ENCODE measurements at regions not wholly inside any gene's neighbourhood (a gene's known extent, or its start where the extent isn't known, plus 50 kb on each side); places are given as distances from the start of the nearest gene placed in this dataset.
A peak's percentile ranks its signal among the peaks of the same experiment; 100 is the strongest.

- POLR2A ChIA-PET (ENCODE audit: unreplicated experiment), result no interaction called here
- Histone ChIP-seq H2BK15ac (ENCODE audit: low read depth, low read length) (no peak overlapping the region), H3K14ac (replicated peaks; ENCODE audit: low read depth, low read length) (no peak overlapping the region), H2BK120ac (ENCODE audit: low read depth, low read length) (no peak overlapping the region), H4K8ac (ENCODE audit: low read depth in 2 of 2, low read length in 2 of 2) (no peak overlapping the region), H3K56ac (ENCODE audit: extremely low read depth, insufficient read depth, low read length) (no peak overlapping the region), H3K4me3 (ENCODE audit: insufficient read depth, low read depth, low read length) (no peak overlapping the region), H3K4me2 (ENCODE audit: low read depth, low read length) (no peak overlapping the region), H3K36me3 (ENCODE audit: control insufficient read depth, insufficient read depth, low read length) (no peaks in the 10 kb centered on the region), H2AK9ac (replicated peaks; ENCODE audit: low read depth, low read length, poor library complexity) (no peak overlapping the region), H3K9me1 (ENCODE audit: insufficient read depth, low read length) (no peaks in the 10 kb centered on the region), H4K91ac (ENCODE audit: insufficient read depth, low read depth, low read length) (no peak overlapping the region), H2BK5ac (ENCODE audit: low read depth, low read length, poor library complexity, severe bottlenecking) (no peak overlapping the region), H2BK20ac (ENCODE audit: low read depth, low read length) (no peak overlapping the region), H2AK5ac (ENCODE audit: low read depth, low read length) (no peak overlapping the region), H3K23ac (ENCODE audit: low read depth, low read length) (no peak overlapping the region), H3K79me1 (ENCODE audit: low read depth in 1 of 2, low read length in 2 of 2) (no peaks in the 10 kb centered on the region), H3K18ac (ENCODE audit: low read depth, low read length) (no peak overlapping the region), H3K9ac (ENCODE audit: low read depth, low read length) (no peak overlapping the region), H3K4ac (ENCODE audit: low read depth, low read length) (no peak overlapping the region), H3K27me3 (ENCODE audit: control insufficient read depth, insufficient read depth, low read length) (no peaks in the 10 kb centered on the region), H3K4me1 (ENCODE audit: control insufficient read depth, insufficient read depth, low read length) (no peaks in the 10 kb centered on the region), H3K27ac (ENCODE audit: insufficient read depth, low read length) (no peak overlapping the region), H2AFZ (replicated peaks; ENCODE audit: low read length, poor library complexity) (no peak overlapping the region), H4K20me1 (ENCODE audit: insufficient read depth, low read length) (no peaks in the 10 kb centered on the region), H4K5ac (ENCODE audit: low read depth, low read length) (no peak overlapping the region), H3K9me3 (ENCODE audit: control insufficient read depth, insufficient read depth, low read length) (peaks cover 4% of the 10 kb centered on the region; the same call in 1 of the 2 replicates)
- TF ChIP-seq MAZ (IDR thresholded peaks at IDR 0.05; ENCODE audit: borderline replicate concordance, low read depth, low read length) (no peak), MAFK (IDR thresholded peaks at IDR 0.05; ENCODE audit: low read depth, low read length) (peak; percentile 54; the same call in 1 of the 2 replicates)
- in situ Hi-C loops (cut with MboI; ENCODE audit: low sequenced_read_pairs) (no loop called here), intact Hi-C loops (cut with micrococcal nuclease) (no loop called here), dilution Hi-C loops (cut with HindIII; ENCODE audit: low sequenced_read_pairs, unreplicated experiment) (no loop called here)
- CTCF ChIA-PET, result no interaction called here
- no CpG with 5 or more reads among the region's 3 CpGs for WGBS, 2 experiments (ENCODE audit: extremely low coverage in 2 of 2, insufficient read length in 1 of 2)
- no peak for DNase-seq
- no peak for ATAC-seq (ENCODE audit: low read depth)
- no TSS peak for BruUV-seq (replicated peaks)
Observed at GRCh38 chr2:126269911-126270310, 386.0 kb upstream of the GYPC start.

Measured in IMR-90 (cell line).